Pancreas (tissue), 10 donors: ENCODE measurements at regions not wholly inside any gene's neighbourhood (a gene's known extent, or its start where the extent isn't known, plus 50 kb on each side); places are given as distances from the start of the nearest gene placed in this dataset.

Experiments
- ATAC-seq, 4 donors: fragments of 200-7000 bp; cut with Tn5 transposase; one replicate each; pipeline versions ENCODE4 v1.8.0 to v1.9.1; 2020; ENCODE audit warnings: mild to moderate bottlenecking in 4 of 4, moderate library complexity in 4 of 4
- DNase-seq, 6 donors: peaks; one replicate each; pipeline ENCODE4 v3.0.0-alpha.2; 2020
- FAIRE-seq: peaks from 2 replicates; lab custom pipeline; 2012; peaks lifted over from hg19 to GRCh38; lab: Jason Lieb, UNC
- H3K27ac ChIP-seq, 4 donors: fragments of 200-600 bp; sonication (generic); 1 replicate in 3 of 4; 2 replicates in 1 of 4; pipeline versions ENCODE4 v1.5.0 to v1.8.0; 2020
- H3K27me3 ChIP-seq, 4 donors: fragments of 200-600 bp; one replicate each; pipeline ENCODE4 v1.8.0; 2021
- H3K36me3 ChIP-seq, 3 donors: fragments of 200-600 bp; sonication (generic) in 1 of 3; one replicate each; pipeline versions ENCODE4 v1.5.0 to v1.8.0; 2020 to 2021
- H3K4me1 ChIP-seq, 3 donors: fragments of 200-600 bp; one replicate each; pipeline ENCODE4 v1.8.0; 2021
- H3K4me3 ChIP-seq, 4 donors: fragments of 200-600 bp; sonication (generic) in 2 of 4; one replicate each; pipeline versions ENCODE4 v1.5.0 to v1.8.0; 2020 to 2021
- H3K9me3 ChIP-seq, 4 donors: fragments of 200-600 bp; one replicate each; pipeline ENCODE4 v1.8.0; 2021
- WGBS, 2 donors: extraction: QIAGEN DNeasy Blood & Tissue Kit; methylation state at CpG; one replicate each; pipeline ENCODE4 v1.1.7; 2013; 5-methylcytosine and 5-hydroxymethylcytosine counted together
- intact Hi-C, 3 donors: fragments of 100-400 bp; cut with DNase I; formaldehyde crosslinking; loops; one replicate each; pipeline versions ENCODE4 v1.11.1 to v1.14.2; 2022
- TF ChIP-seq, protein P1 (sequence below), 4 donors: fragments of 200-600 bp; sonication (generic) in 3 of 4; IDR thresholded peaks; one replicate each; pipeline versions ENCODE4 v1.5.0 to v1.8.0; 2021; ENCODE audit warnings: antibody characterized with exemption in 4 of 4
- donor health status: healthy with polysubstance abuse.
- donor health status: DM: no; HTN: no; CAD: no; lungs with moderate emphysema.
- donor health status: DM: no; HTN: no; CAD: no.
- donor health status: control.
- donor health status: control.
- donor health status: Bipolar disorder and iron deficiency.
- donor health status: DM: yes; HTN: yes; CAD: no.
- donor health status: DM: no; HTN: no; CAD: no.
- donor health status: DM: no; HTN: no; CAD: no.
- donor health status: DM: yes; HTN: yes; CAD: no.

DNA sequence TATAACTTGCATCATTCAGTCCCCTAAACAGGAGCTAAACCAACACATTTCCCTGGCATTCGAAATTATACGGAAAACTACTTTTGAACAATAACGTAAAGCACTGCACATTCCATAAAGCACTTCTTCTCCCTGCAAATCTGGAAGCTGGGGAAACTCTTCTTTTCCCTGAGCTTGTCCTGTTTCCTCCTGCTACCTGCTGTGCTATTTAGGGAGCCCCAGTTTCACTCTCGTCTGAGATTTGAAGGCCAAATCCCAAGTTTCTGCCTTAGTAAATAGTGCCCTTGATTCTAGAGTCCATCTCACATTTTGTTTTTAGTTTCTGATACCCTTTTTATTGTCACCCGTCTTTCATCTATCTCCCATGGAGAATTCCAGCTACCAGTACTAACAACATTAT lies 67.7 kb upstream of the OSR1 start:
- DNase-seq (no peak), FAIRE-seq (no peak), ATAC-seq (no peak)
- Histone ChIP-seq H3K36me3 (no peaks in the 10 kb centered on the region), H3K27ac (no peak overlapping the region), H3K9me3 (no peaks in the 10 kb centered on the region), H3K4me3 (no peak overlapping the region), H3K4me1 (no peaks in the 10 kb centered on the region), H3K27me3 (no peaks in the 10 kb centered on the region)
- TF ChIP-seq, protein P1, sequence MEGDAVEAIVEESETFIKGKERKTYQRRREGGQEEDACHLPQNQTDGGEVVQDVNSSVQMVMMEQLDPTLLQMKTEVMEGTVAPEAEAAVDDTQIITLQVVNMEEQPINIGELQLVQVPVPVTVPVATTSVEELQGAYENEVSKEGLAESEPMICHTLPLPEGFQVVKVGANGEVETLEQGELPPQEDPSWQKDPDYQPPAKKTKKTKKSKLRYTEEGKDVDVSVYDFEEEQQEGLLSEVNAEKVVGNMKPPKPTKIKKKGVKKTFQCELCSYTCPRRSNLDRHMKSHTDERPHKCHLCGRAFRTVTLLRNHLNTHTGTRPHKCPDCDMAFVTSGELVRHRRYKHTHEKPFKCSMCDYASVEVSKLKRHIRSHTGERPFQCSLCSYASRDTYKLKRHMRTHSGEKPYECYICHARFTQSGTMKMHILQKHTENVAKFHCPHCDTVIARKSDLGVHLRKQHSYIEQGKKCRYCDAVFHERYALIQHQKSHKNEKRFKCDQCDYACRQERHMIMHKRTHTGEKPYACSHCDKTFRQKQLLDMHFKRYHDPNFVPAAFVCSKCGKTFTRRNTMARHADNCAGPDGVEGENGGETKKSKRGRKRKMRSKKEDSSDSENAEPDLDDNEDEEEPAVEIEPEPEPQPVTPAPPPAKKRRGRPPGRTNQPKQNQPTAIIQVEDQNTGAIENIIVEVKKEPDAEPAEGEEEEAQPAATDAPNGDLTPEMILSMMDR (IDR thresholded peaks at IDR 0.05) = no peak
- intact Hi-C loops = no loop called here
- 64 to 77% methylated on average over 5 of the region's 5 CpGs for WGBS, 2 donors

DNA sequence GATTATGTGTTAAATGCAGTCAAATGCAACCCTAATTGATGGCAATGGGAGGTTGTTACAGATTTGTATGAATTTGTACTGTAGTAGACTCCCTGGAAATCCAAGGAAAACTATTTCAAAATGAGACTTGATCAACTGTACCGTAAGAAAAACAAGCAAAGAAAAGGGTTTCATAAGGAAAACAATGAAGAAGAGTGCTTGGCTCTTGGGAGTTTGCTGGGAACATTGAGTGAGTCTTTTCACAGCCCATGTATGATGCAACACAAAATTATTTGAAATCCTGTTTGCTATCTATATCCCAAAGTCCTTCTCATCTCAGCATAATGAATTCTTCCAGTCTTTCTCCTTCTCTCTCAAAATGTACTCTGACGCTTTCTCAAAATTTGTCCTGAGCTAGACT lies 67.0 kb upstream of the OSR1 start:
- Histone ChIP-seq H3K4me3 (no peak overlapping the region), H3K36me3 (no peaks in the 10 kb centered on the region), H3K4me1 (no peaks in the 10 kb centered on the region), H3K27me3 (no peaks in the 10 kb centered on the region), H3K27ac (no peak overlapping the region), H3K9me3 (no peaks in the 10 kb centered on the region)
- ATAC-seq = no peak
- TF ChIP-seq, protein P1 (IDR thresholded peaks at IDR 0.05) = no peak
- intact Hi-C loops = no loop called here
- no peak for FAIRE-seq
- DNase-seq = no peak
- WGBS, 2 donors = 84 to 86% methylated on average over 2 of the region's 2 CpGs

DNA sequence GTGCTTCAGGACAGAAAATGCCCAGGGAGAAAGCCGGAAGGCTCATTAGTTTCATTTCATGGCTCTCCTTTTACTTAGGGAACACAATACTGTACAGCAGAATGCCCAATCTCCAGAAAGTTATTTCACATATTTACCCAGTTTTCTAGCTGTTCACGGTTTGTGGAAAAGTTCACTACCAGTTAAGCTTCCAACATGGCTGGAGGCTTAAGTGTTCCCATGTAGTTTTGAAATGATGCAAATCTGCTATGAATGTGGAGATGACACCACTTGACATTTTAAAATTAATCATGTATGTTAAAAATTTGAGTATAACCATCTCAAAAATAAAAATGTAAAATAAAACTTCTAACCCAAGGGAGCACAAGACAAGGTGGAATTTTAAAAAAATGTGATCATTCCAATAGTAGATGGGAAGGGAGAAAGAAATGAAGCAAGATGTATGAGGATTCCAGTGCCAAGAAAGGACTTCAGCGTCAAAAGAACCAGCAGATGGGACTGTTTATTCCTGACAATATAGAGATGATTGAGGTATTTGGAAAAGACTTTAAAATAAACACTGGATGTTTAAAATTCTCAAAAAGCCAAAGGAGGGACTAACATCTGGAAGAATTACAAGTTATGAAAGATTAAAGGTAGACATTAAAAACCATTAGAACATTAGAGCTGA lies 60.9 kb upstream of the OSR1 start:
- TF ChIP-seq, protein P1 (IDR thresholded peaks at IDR 0.05) = no peak
- no peaks in the 10 kb centered on the region for H3K27me3 ChIP-seq
- no peak overlapping the region for H3K27ac ChIP-seq
- DNase-seq (no peak), FAIRE-seq (no peak), ATAC-seq (no peak)
- intact Hi-C loops = no loop called here
- no peak overlapping the region for H3K4me3 ChIP-seq
- H3K36me3 ChIP-seq = no peaks in the 10 kb centered on the region
- H3K4me1 ChIP-seq = no peaks in the 10 kb centered on the region
- H3K9me3 ChIP-seq = no peaks in the 10 kb centered on the region
- WGBS, 2 donors = 40 to 81% methylated on average over 3 of the region's 3 CpGs

DNA sequence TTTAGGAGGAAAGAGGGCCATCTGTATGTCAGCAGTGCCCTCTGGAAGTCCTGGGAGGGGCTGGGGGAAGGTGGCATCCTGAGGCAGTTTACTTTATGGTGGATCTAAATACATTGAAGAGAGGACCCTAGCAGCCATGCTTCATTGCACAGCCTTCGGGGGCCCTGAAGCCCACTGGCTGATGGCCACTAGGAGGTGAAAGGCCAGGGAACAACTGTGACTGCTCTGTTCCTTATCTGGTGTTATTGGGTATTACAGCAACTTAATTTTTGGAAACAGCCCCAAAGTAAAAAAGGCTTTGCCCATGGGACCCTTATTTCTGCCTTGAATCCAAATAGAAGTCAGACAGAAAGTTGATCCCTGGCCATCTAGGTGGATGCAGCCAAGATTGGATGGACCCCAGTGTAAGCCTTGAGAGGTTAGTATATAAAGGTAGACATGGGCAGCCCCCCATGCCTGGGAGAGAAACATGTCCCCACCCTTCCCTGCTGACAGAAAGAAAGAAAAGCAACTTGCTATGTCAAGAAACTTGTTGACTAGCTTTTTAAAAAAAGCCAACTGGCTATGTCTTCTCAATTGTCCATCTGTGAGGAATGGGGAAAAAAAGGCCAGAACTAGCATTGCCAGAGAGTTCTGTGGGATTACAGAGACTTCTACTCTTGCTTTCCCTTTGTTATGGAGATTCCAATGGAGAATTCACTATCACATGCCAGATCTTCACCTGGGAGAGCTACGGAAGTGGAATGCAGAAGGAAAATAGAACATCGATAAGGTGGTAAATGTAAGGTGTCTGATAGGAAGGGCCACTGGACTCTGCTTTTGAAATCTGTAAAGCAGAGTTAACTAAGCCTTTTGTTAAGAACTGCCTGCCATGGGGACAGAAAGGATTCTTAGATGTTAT lies 58.6 kb upstream of the OSR1 start:
- H3K4me3 ChIP-seq = no peak overlapping the region
- no peaks in the 10 kb centered on the region for H3K27me3 ChIP-seq
- H3K9me3 ChIP-seq = no peaks in the 10 kb centered on the region
- no peak for ATAC-seq
- H3K36me3 ChIP-seq = no peaks in the 10 kb centered on the region
- H3K27ac ChIP-seq = no peak overlapping the region
- FAIRE-seq = no peak
- H3K4me1 ChIP-seq = no peaks in the 10 kb centered on the region
- TF ChIP-seq, protein P1 (IDR thresholded peaks at IDR 0.05) = no peak
- DNase-seq = no peak
- intact Hi-C loops = no loop called here
- 53 to 65% methylated on average over 3 of the region's 3 CpGs for WGBS, 2 donors

DNA sequence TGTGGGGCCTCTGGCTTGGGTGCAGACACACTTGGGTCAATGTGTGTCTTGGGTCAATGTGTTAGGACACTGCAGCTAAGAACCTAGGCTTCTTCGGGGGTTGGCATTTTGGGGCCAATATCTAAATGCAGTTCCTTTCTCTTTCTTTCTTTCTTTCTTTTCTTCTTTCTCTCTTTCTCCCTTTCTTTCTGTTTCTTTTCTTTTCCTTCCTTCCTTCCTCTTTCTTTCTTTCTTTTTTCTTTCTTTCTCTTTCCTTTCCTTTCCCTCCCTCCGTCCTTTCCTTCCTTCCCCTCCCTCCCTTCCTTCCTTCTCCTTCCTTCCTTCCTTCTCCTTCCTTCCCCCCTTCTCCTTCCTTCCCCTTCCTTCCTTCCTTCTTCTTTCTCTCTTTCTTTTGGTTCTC lies 57.7 kb upstream of the OSR1 start:
- Histone ChIP-seq H3K4me3 (no peak overlapping the region), H3K27ac (no peak overlapping the region), H3K36me3 (no peaks in the 10 kb centered on the region), H3K4me1 (no peaks in the 10 kb centered on the region), H3K9me3 (no peaks in the 10 kb centered on the region), H3K27me3 (no peaks in the 10 kb centered on the region)
- TF ChIP-seq, protein P1 (IDR thresholded peaks at IDR 0.05) = no peak
- FAIRE-seq (no peak), ATAC-seq (no peak), DNase-seq (no peak)
- intact Hi-C loops = no loop called here
- 59 to 72% methylated on average over 2 of the region's 2 CpGs for WGBS, 2 donors
